Dermis microvascular lymphatic vessel endothelial cell (primary cell): ENCODE measurements at regions not wholly inside any gene's neighbourhood (a gene's known extent, or its start where the extent isn't known, plus 50 kb on each side); places are given as distances from the start of the nearest gene placed in this dataset.

Experiments
- DNase-seq, 2 donors: peaks; one replicate each; pipeline versions ENCODE4 v3.0.0 to v3.0.0-alpha.2; 2010; ENCODE audit warnings: low read depth in 2 of 2

DNA sequence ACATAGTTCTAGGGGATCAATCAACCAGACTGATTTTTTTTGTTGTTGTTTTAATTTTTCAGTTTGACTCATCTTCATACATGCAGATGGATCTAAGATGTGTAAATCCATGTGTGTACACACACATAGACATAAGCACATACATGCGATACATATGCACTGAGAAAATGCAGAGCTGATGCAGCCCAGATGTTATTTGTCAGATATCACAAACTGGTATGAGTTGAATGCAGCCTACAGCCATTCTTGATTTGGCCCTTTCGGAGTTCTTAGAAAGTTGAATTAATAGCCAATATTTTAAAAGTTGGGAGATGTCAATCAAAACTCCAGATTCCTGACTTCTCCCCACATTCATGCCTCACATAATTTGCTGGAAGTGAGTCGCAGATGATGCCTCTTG lies 180.4 kb downstream of the SPATA18 start:
- DNase-seq = no peak

DNA sequence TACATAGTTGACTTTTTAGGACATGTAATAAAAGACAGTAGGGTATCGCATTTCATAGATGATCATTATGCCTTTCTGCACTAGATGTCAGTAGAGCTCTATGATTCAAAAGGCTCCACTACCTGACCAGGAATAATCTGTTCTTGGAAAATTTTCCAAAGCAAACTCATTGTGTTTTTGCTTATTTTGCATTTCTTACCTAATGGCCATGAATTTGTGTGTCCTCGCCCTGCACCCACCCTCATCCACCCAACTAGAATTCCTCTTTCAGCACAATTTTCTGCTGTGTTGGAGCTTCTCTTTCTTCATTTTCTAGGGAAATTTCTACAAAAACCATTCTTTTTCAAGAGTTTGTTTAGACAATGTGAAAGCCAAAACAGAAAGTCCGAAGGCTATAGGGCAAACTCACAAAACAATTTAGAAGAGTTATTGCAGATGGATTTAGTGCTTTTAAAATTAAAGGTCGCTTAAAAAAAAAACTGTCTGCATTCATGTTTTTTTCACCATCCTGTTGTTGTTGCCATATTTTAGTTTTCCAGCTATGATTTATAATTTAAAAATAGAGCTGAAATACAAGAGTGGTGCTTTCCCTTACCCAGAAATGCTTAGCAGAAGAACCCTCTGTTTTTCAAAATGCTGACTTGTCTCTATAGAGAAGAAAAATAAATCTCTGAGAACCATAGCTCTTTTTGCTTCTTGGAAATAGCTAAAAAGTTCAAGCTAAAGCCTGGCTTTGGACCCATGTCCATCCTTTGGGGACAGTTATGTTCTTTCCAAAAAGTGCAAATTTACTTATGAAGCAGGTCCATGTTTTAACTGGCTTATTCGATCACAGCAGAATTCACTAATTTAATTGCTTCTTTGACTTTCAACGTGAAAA lies 183.7 kb downstream of the SPATA18 start:
- DNase-seq = peak; percentile 50 to 60

DNA sequence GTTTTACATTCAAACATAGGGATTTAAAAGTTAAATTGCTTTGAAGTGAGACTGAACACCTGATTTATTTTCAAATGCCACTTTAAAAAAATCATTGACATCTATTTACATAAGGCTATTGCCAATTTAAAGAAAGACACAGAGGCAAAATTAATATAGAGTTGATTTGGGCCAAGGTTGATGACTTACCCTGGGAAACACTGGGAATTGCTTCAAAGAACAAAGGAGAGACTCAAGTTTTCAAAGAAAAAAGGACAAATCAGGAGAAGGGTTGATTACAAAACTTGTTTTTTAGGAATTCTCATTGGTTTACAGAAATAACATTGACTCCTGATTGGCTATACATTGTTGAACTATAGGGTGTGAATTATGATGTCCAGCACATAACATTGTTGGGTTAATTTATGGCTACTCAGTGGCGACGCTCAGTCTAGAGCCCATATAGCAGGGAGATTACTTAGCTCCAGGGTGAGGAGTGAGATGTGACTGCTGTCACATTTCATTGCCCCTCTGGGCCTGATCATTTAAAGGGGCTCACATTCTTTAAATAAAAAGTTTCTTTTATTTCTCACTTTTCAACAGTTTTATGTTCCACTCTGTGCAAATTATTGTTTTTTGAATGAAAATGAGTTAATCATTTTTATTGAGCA lies 184.6 kb downstream of the SPATA18 start:
- no peak for DNase-seq

DNA sequence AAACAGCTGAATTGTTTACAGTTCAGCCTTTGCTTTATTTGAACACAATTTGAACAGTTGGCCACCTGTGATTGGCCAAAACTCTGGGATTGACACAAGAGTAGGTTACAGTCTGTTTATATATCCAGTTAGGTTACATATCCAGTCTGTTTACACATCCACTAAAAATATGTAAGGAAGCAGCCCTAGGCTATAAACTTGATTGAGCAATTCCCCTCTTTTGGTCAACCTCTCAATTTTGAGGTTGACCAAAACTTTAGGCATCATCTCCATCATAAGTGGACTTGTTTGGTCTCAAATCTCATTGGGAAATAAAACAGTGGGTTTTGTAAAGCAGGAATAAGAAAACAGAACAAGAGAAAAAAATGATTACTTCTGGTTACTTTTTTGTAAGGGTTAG lies 190.8 kb downstream of the SPATA18 start:
- DNase-seq = no peak

DNA sequence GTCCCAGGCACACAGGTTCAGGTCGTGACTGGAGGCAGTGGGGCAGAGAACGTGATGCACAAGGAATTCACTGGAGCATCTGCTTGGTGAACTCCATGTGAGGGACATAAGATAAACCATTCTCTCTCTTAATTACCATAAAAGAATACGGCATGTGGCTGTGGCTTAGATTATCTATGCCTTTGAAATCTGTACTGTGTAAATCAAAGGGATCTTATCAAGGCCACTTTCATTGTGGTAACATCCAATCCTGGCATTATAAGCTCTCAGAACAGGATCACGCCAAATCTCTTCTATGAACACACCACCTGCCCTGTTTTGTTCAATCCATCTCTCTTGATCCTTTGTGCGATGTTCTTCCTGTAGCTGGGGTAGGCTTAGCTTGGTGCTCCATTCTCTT lies 192.3 kb downstream of the SPATA18 start:
- DNase-seq = no peak

DNA sequence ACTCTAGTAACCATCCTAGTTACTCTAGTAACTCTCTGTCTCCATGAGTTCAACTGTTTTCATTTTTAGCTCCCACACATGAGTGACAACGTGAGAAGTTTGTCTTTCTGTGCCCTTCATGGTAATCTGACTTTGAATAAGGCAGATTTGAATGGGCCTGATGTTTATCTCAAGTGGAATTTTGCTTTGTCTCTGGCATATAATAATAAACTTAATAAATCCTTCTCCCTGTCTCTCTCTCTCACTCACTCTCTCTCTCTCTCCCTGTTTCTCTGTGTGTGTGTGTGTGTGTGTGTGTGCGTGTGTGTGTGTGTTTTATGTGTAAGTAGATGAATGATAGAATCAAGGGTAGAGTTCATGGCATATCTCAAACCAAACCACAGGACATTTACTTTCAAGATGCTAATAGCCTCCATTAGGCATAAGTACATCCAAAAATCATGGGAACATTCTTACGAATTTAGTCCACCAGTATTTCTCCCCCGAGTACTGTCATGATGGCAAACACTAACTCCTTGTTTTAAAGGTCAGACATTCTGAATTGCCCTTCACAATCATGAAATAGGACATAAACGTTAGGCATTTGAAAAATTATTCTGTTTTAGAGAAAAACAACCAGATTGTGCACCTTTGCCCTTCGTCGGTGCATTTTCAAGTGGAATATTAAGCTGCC lies 193.1 kb downstream of the SPATA18 start:
- DNase-seq = no peak

DNA sequence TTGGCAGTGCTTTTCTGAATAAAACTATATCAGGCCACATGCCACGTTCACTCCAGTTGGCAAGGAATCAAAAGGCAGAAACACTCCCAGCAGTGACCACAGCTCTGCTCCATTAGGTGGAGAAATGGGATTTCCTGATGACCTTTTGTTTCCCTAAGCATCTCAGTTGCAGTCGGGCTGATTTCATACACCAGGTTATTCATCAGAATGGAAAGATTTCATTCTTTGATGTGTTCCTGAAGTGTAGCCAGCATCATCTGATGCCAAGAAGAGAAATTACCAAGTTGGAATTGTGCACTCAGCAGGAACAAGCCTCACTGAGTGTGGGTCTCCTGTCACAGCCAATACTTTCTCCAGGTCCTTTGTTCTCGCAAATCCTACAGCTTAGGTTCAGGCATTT lies 193.7 kb downstream of the SPATA18 start:
- peak; percentile 16 to 48 for DNase-seq

DNA sequence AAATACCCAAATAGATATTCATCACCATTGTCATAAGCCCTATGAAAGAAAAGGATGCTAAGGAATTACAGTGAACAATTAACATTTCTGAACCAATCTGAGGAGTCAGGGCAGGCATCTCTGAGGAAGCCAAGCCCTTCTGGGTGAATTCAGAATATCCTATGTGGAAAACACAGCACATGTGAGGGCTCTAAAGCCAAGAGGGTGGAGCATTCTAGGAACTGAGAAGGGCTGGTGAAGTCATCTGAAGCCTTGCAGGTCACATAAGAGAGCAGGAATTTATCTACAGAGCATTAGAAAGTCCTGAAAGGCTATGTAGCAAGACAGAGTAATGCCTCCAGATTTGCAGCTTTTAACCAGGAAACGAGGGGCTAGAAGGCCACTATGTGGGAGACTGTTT lies 195.7 kb downstream of the SPATA18 start:
- DNase-seq = no peak

DNA sequence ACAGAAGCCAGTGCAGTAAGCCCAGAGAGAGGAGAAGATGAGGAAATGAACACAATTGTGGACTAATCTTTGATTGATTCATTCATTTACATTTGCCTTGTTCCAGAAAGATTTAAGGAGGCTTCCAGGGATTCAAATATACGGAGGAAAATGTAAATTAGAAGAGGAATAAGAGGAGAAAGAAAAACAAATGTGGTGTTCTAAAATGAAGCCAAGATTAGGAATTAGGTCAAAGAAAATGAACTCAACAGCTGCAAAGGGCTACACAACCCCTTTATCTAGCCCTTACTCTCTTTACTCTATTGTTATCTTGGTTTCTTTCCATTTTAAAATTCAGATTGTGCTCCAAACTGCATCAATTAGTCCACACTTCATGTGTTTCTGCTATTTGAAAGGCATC lies 196.8 kb downstream of the SPATA18 start:
- DNase-seq = no peak

DNA sequence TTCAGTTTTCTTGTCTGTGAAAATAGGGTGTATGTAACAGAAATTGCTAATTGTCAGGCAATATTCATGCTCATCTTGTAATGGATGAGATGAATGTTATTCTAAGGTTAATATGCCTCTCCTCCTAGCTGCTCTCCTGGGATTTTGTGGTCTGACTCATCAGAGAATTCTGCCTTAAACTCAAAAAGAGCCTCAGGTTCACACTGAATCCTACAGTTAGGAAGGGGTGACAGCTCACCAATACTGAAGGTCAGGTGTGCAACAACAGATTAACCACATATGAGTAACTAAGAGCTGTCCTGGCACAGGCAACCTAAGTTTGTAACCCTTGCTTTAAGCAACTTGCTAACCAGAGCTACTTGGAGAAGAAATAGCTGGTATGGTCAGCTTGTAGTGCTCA lies 197.7 kb downstream of the SPATA18 start:
- no peak for DNase-seq

DNA sequence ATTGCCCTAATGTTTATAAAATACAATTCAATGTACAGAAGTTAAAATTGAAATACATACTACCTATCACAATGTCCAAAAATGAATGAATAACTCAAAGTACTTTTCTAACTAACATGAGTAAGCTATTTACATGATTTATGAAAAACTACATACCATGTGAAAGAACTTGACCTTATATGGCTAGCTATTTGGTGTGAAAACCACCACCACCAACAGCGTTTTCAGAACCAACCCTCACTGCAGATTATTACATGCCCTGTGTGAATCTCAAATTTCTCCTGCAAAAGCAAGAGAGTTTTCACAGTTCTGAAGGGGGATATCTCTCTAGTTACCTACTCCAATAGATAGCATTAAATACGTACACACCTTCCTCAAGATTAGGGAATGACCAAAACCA lies 198.5 kb downstream of the SPATA18 start:
- no peak for DNase-seq

DNA sequence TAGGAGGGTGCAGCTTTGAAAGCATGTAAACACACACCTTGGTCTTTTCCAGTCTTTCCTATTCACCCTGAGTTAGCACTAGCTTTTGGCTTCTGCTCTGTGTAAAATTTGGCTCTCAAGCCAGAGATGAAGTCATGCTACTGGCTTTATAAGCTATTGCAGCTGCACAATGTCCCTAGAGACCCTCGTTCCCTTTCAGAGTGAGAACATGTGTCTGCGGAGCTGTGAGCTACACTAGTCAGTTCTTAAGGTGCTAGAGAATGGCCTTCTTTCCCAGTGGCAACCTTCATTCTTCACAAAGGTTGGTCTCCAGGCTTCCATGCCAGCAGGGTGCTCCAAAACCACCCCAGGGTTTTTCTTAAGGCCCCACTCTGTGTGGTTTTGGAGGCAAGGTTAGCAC lies 199.1 kb downstream of the SPATA18 start:
- no peak for DNase-seq

DNA sequence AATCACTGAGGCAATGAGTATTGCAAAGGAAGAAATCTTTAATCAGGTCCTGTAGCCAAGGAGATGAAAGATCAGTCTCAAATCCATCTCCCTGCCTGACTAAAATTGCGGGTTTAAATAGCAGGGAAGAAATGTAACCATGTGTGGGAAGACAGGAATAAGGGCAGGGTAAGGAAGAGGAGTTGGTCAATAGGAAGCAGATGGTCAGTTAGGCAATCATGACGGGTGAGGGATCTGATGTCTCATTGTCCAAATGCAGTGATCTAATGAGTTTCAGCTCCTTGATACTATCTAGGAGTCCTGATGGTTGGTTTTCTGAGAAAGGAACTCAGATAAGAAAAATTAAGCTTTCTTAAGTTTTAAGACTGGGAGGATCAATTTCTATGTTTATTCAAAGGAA lies 200.8 kb downstream of the SPATA18 start:
- DNase-seq = no peak

DNA sequence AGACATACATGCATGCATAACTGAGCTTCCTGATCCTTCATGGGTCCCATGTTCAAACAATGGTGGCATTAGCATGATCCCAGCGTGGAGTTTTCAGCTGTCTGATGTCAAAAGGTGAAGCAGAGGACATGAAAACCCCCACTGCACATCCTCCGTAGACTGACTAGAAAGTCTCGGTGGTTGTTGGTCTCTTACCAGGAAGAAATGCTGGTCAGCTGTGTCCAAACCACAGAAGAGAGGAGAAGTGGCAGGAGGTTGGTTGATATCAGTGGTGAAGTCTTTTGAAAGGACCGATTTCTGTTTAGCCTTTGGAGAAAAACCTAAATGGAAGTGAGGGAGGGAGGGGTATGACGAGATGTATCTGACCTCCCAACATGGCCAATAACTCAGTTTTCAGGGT lies 201.9 kb downstream of the SPATA18 start:
- DNase-seq = no peak

DNA sequence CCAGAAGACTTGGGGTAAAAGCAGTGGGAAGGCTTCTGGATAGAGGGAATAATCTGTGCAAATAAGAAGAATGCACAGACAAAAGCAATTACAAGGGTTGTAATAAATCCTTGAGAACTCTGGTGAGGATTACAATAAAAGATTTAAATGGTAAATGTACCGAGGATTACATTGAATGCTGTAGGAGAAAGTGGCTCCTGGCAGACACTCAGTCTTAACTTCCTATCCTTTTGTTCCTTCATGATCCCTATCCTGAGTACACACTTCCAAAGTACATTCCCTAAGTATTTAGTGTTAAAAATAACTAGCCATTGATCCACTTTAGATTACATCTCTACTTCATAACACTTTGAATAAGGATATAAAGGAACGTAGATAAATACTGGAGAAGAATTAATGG lies 205.4 kb downstream of the SPATA18 start:
- DNase-seq = no peak

DNA sequence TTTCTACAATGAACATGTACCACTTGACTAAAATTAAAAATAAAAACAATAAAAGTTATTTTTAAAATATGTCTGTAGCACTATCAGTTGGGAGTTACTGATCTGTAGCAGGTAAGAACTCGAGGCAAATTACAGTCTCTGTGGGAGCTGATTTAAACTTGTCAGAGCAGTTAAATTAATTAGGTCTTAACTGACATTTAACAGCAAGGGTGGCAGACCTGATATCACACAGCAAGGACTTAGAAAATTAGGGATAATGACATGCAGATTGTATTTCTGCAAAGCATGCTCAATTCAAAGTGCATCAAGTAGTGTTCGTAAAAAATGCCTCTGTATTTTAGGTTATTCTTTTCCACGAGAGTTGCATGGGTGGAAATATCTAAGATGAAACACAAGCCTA lies 208.9 kb downstream of the SPATA18 start:
- no peak for DNase-seq

DNA sequence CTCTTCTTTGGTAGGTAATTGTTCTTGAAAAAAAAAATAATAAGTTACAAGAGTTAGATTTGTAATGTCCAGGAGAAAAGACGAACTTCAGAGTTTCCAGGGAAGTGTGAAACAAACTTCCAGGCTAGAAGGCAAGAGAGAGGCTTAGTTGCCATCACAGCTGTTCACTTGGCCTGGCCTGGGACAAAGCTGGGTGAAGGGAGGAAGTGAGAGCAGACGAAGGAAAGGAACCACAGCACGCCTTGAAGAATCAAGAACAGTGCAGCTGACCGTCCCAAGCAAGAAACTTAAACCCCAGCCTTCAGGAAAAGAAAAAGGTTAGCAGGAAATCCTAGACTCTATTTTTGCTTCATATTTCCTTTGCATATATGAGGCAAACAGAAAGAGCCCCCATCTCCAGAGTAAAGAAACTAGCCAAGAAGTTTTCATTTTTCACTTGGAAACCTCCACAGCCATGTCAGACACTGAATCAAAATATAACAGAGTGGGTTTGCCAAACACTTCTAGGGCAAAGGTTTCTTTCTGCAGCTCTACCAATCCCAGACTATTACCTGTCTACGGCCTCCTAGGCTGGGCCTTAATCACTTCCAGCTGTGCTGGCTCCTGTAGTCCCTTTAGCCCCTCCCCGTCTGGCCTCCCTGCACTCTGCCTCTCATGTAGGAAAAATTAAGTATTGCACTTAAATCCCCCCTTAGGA lies 209.6 kb downstream of the SPATA18 start:
- DNase-seq = no peak

DNA sequence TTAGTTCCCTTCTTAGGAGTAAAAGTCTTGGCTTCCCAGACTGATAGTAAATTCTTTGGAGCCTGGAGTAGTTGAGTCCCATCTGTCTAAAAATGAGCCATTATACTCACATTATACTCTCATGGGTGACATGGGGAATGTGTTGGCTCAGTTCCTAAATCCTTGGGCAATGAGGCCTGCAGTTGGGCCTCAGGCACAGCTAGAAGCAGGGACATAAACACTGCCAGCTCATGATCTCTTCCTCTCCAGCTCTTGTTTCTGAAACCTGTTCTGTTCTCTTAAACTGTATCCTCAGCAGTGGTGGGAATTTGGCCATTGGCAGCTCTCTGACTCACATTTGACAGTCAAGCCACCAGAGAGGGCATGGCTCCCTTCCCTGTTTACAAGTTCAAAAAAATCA lies 212.5 kb downstream of the SPATA18 start:
- DNase-seq = no peak

DNA sequence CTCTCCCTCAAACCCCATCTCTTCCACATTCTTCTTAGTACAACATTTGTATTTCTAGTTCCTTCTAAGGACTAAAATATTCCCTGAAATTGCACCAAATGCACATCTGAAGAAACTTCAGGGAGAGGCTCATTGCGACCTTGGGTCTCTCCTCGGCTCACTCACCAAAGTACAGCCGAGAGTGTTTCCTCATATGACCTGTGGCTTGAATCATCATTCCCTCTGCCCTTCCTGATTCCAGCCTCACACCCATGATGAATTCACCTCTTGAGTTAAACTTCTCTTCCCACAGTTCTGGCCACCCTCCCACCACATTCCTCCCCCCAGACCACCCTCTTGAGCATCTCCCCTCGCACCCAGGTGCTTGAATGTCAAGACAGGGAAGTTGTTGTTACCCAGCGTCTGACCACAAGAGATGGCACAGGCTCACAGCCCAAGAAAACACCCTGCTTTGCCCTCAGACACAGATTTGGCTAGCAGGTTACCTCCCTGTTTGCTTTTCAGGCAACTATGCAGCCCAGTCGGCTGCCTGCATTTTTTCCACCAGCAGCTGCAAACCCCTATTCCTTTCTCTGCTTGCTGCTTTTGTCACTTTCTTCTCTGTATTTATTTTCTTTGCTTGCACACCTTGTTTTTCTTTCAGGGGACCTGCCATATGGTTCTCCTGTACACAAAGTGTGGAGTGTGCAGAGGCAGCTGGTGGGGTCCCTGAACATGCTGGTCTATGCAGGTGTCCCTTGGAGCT lies 214.8 kb downstream of the SPATA18 start:
- DNase-seq = no peak

DNA sequence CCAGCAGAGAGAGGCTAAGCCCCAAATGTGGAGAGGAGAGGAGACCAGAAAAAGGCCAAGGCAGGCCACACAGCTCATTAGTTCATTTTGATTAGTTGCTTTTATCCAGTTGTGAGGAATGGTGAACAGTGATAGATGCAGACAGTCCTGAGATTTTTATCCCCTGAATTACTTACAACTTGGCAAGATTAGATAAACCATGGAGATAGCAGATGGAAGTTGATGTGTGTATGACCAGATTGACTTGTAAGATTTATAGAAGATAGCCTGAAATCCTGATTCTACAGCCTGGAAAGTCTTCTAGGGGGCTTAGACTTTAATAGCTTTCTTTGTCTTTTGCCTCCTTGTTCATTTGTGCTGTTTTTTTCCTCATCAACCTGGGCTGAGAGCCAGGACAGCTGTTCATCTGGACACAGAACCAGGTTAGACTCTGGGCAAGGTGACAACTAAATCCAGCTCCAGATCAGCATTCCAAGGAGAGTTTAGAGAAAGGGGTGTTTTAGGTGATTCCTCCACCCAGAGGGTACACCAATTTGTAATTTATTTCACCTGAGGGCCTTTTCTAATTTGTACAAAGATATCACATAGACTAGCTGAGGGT lies 215.5 kb downstream of the SPATA18 start:
- no peak for DNase-seq

DNA sequence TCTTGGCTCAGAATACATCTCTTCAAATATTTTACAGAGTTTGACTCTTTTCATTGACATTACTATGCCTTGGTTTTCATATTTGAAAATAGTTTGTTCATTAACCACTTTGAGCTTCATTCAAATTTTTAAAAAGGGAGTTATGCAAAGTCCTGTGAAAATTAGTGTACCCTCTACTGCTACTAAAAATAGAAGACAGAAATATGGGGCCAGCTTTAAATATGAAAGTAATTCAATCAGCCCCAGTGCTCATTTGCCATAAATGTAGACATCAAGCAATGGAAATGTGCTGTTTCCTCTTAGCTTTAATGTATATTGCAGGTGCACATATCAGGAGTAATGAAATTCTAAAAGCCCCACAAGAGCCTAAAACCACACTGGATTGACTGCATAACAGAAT lies 218.7 kb downstream of the SPATA18 start:
- DNase-seq = no peak
